C1 segment of cervical spinal cord (tissue), 14 donors: ENCODE measurements at regions not wholly inside any gene's neighbourhood (a gene's known extent, or its start where the extent isn't known, plus 50 kb on each side); places are given as distances from the start of the nearest gene placed in this dataset.

Source experiments
- DNase-seq, 14 donors: peaks; one replicate each; lab custom pipeline; 2025; lab: John Stamatoyannopoulos, UW

- peak in 1 of 14 donors; percentile 48 for DNase-seq
These were observed 52.9 kb upstream of the CITED4 start for GRCh38 chr1:40914927-40915569.

DNA sequence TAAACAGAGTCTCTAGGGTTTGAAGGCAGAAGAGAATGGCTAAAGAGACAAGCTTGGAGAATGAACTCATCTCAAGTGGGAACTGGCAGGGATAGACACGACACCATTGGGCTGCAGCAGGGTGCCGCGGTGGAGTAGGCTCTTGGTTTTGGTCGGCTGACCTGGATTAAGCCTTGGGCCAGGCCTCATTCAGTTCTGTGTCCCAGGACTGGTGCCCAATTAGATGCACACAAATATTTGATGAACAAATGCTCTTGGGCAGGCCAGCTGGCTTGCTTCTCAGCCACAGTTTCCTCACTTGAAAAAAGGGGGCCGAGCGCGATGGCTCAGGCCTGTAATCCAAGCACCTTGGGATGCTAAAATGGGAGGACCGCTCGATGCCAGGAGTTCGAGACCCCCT lies 53.4 kb upstream of the CITED4 start:
- DNase-seq = no peak

- no peak for DNase-seq
These were observed 56.0 kb upstream of the CITED4 start for GRCh38 chr1:40917995-40918711.

DNA sequence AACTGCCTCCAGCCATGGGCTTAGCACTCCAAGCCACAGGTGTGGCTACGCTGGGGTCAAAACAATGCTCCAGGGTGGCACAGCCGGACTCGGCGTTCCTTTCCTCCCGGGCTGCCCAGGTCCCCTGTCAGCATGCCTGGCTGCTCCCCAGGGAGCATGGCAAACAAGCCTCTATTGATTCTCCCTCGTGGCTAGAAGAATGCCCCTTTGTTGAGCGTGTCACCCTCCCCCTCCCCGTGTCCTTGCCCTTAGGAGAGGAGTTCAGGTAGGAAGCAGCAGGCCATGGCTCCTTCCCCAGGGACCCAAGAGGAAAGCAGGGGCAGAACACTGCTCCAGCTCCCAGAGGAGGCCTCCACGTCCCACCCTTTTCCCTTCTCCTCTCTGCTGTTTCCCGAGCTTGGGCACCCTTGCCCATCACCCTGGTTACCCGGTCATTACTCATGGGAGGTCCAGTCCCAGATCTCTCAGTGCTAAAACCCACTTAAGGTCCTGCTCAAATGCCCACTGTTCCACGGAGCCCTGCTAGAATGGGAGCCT lies 57.4 kb upstream of the CITED4 start:
- peak in 11 of 14 donors; percentile 49 to 84 (median 75) for DNase-seq

- no peak for DNase-seq
These were observed 58.0 kb upstream of the CTPS1 start for GRCh38 chr1:40921522-40921921.

- DNase-seq = no peak
These were observed 57.4 kb upstream of the CTPS1 start for GRCh38 chr1:40921981-40922677.

GRCh38 chr1:40922969-40923368 lies 56.5 kb upstream of the CTPS1 start:
- peak in 1 of 14 donors; percentile 67 for DNase-seq

DNA sequence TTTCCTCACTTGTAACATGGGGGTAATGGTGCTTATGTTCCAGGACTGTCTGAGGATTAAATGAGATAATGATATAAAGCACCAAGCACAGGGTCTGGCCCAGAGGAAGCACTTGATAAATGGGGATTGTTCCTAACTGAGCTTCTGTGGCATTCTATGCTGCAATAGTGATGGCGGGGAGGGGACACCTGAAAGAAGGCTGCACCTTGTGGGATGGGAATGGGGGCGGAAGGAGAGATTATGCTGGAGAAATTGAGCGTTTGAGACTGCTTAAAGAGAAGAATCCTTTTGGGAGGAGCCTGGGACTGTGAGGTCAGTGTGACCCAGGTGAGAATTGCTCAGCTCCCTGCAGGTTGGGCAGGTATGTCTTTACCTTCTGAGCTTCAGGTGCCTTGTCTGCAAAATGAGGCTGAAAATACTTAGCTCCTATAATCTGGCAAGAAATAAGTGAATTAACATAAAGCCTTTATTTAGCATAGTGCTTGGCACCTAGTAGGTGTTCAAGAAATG lies 55.9 kb upstream of the CTPS1 start:
- no peak for DNase-seq

- no peak for DNase-seq
These were observed 54.7 kb upstream of the CTPS1 start for GRCh38 chr1:40924767-40925166.

- no peak for DNase-seq
These were observed 53.6 kb upstream of the CTPS1 start for GRCh38 chr1:40925834-40926410.

DNA sequence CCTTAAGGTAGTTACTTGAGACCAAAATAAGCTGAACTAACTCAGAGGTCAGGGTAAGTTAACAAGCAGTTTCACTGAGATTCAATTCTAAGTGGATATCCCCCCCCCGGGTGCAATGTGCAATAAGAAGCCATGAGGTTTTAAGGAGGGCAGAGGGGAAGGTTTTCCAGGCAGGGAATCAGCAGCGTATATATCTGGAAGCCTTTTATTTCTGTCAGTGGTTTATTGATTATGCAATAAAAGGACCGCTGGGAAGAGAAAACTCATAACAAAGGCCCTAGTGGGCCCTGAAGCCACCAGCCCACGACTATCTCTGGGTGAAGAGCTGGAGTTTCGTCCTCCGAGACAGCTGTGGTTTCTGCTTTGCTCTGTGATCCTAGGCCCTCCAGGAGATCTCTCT lies 53.1 kb upstream of the CTPS1 start:
- no peak for DNase-seq

DNA sequence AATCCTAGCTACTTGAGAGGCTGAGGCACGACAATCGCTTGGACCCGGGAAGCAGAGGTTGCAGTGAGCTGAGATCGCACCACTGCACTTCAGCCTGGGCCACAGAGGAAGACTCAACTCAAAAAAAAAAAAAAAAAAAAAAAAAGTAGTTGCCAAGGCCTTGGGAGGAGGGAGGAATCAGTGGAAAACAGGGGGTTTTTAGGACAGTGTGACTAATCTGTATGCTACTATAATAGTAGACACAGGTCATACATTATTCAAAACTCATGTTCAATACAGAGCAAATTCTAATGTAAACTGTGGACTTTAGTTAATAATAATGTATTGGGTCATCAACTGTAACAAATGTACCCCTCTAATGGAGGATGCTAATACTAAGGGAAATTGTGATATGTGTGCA lies 51.7 kb upstream of the CTPS1 start:
- no peak for DNase-seq

DNA sequence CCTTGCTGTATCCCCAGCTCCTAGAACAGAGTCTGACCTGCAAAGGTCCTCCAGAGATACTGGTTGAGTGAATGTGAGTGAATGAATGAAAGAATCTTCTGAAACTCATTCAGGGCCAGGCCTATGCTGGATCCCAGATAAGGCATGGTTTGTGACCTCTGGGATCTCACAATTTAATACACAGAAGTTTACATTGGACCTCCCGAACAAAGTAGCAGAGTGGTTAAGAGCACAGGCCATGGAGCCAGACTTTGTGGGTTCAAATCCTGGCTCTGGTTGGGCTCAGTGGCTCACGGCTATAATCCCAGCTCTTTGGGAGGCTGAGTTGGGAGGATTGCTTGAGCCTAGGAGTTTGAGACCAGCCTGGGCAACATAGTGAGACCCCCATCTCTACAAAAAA lies 50.8 kb upstream of the CTPS1 start:
- DNase-seq = no peak

DNA sequence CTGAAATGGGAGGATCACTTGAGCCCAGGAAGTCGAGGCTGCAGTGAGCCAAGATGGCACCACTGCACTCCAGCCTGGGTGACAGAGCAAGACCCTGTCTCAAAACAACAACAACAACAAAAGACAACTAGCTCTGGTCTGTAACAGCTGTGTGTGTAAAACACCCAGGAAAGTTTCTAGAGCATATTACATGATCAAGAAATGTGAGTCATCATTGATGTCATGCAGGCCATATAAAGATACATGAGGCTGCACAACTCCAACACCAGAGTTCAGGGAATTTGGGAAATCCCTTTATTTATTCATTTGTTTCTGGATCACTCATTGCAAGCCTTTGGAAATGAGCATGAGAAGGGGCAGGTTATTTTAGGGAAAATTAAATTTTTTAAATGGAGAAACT lies 50.3 kb upstream of the CTPS1 start:
- no peak for DNase-seq
